ENCODE measurements at regions not wholly inside any gene's neighbourhood (a gene's known extent, or its start where the extent isn't known, plus 50 kb on each side); places are given as distances from the start of the nearest gene placed in this dataset.

GRCh38 chr10:2891770-2892124 is 175.6 kb upstream of the PFKP start:
- TF ChIP-seq CTCF (IDR thresholded peaks at IDR 0.05) (no peak), POLR2AphosphoS5 (IDR thresholded peaks at IDR 0.05; ENCODE audit: insufficient read depth in 1 of 2, low read depth in 1 of 2) (no peak), POLR2A (IDR thresholded peaks at IDR 0.05) (no peak)
